ACC112 (cell line): ENCODE measurements at regions not wholly inside any gene's neighbourhood (a gene's known extent, or its start where the extent isn't known, plus 50 kb on each side); places are given as distances from the start of the nearest gene placed in this dataset.

ENCODE experiments used
- H2AFZ ChIP-seq: fragments of 200-600 bp; sonication (generic); one replicate; pipeline ENCODE4 v1.6.0; 2017; ENCODE audit warnings: antibody characterized with exemption, low read length; ENCODE audit not compliant: unreplicated experiment
- H3K27ac ChIP-seq: fragments of 200-600 bp; sonication (generic); 2 replicates; pipeline ENCODE4 v1.5.1; 2014; ENCODE audit warnings: low read depth, mild to moderate bottlenecking, antibody characterized with exemption, low read length, moderate library complexity
- H3K27me3 ChIP-seq: fragments of 200-600 bp; sonication (generic); 2 replicates; pipeline ENCODE4 v1.6.1; 2014; ENCODE audit warnings: mild to moderate bottlenecking, antibody characterized with exemption, low read length, moderate library complexity, mixed read lengths; ENCODE audit not compliant: insufficient read depth
- H3K36me3 ChIP-seq: fragments of 200-600 bp; sonication (generic); 2 replicates; pipeline ENCODE4 v1.6.1; 2016; ENCODE audit warnings: mild to moderate bottlenecking, antibody characterized with exemption, low read length, moderate library complexity, mixed read lengths; ENCODE audit not compliant: insufficient read depth
- H3K4me1 ChIP-seq: fragments of 200-600 bp; sonication (generic); one replicate; pipeline ENCODE4 v1.6.1; 2016; ENCODE audit warnings: low read length, mixed read lengths; ENCODE audit not compliant: insufficient read depth, unreplicated experiment, control insufficient read depth
- H3K4me3 ChIP-seq: fragments of 200-600 bp; sonication (generic); 2 replicates; pipeline ENCODE4 v1.5.1; 2014; ENCODE audit warnings: mild to moderate bottlenecking, low read depth, low read length
- H3K79me2 ChIP-seq: fragments of 200-600 bp; sonication (generic); one replicate; pipeline ENCODE4 v1.6.0; 2016; ENCODE audit warnings: low read length; ENCODE audit not compliant: control insufficient read depth, unreplicated experiment, insufficient read depth

GRCh38 chr4:162347156-162347841 lies 183.5 kb upstream of the FSTL5 start:
- H3K36me3 ChIP-seq = no peaks in the 10 kb centered on the region
- no peaks in the 10 kb centered on the region for H3K27me3 ChIP-seq
- no peaks in the 10 kb centered on the region for H3K4me1 ChIP-seq
- no peaks in the 10 kb centered on the region for H3K79me2 ChIP-seq
- no peak overlapping the region for H3K4me3 ChIP-seq
- H3K27ac ChIP-seq = no peak overlapping the region
- no peak overlapping the region for H2AFZ ChIP-seq

GRCh38 chr4:162343967-162344366 lies 180.2 kb upstream of the FSTL5 start:
- H2AFZ ChIP-seq = no peak overlapping the region
- H3K4me1 ChIP-seq = no peaks in the 10 kb centered on the region
- no peaks in the 10 kb centered on the region for H3K79me2 ChIP-seq
- no peaks in the 10 kb centered on the region for H3K27me3 ChIP-seq
- H3K36me3 ChIP-seq = no peaks in the 10 kb centered on the region
- no peak overlapping the region for H3K27ac ChIP-seq
- no peak overlapping the region for H3K4me3 ChIP-seq

GRCh38 chr4:162341533-162341932 lies 177.7 kb upstream of the FSTL5 start:
- no peak overlapping the region for H3K27ac ChIP-seq
- no peaks in the 10 kb centered on the region for H3K79me2 ChIP-seq
- no peaks in the 10 kb centered on the region for H3K4me1 ChIP-seq
- no peaks in the 10 kb centered on the region for H3K27me3 ChIP-seq
- H3K36me3 ChIP-seq = no peaks in the 10 kb centered on the region
- H2AFZ ChIP-seq = no peak overlapping the region
- no peak overlapping the region for H3K4me3 ChIP-seq

- Histone ChIP-seq H3K4me1 (no peaks in the 10 kb centered on the region), H3K36me3 (no peaks in the 10 kb centered on the region), H3K27me3 (no peaks in the 10 kb centered on the region), H3K4me3 (no peak overlapping the region), H3K79me2 (no peaks in the 10 kb centered on the region), H2AFZ (no peak overlapping the region), H3K27ac (no peak overlapping the region)
Observed at GRCh38 chr4:162323919-162324318, 160.1 kb upstream of the FSTL5 start.

GRCh38 chr4:162322054-162322453 lies 158.3 kb upstream of the FSTL5 start:
- no peaks in the 10 kb centered on the region for H3K4me1 ChIP-seq
- no peaks in the 10 kb centered on the region for H3K36me3 ChIP-seq
- H3K27ac ChIP-seq = no peak overlapping the region
- no peak overlapping the region for H2AFZ ChIP-seq
- H3K79me2 ChIP-seq = no peaks in the 10 kb centered on the region
- no peak overlapping the region for H3K4me3 ChIP-seq
- H3K27me3 ChIP-seq = no peaks in the 10 kb centered on the region

- Histone ChIP-seq H2AFZ (no peak overlapping the region), H3K36me3 (no peaks in the 10 kb centered on the region)
Observed at GRCh38 chr4:162285753-162286152, 122.0 kb upstream of the FSTL5 start.

GRCh38 chr4:162282684-162283083 lies 118.9 kb upstream of the FSTL5 start:
- Histone ChIP-seq H3K36me3 (no peaks in the 10 kb centered on the region), H3K4me3 (no peak overlapping the region), H3K79me2 (no peaks in the 10 kb centered on the region), H2AFZ (no peak overlapping the region), H3K27me3 (no peaks in the 10 kb centered on the region), H3K4me1 (no peaks in the 10 kb centered on the region), H3K27ac (no peak overlapping the region)

More at GRCh38 chr4:162285753-162286152, 122.0 kb upstream of the FSTL5 start:
- H3K79me2 ChIP-seq = no peaks in the 10 kb centered on the region
- no peaks in the 10 kb centered on the region for H3K4me1 ChIP-seq
- no peaks in the 10 kb centered on the region for H3K27me3 ChIP-seq
- H3K27ac ChIP-seq = no peak overlapping the region
- H3K4me3 ChIP-seq = no peak overlapping the region

- H3K27me3 ChIP-seq = no peaks in the 10 kb centered on the region
- no peak overlapping the region for H2AFZ ChIP-seq
- no peaks in the 10 kb centered on the region for H3K4me1 ChIP-seq
- no peaks in the 10 kb centered on the region for H3K79me2 ChIP-seq
- H3K27ac ChIP-seq = no peak overlapping the region
- no peaks in the 10 kb centered on the region for H3K36me3 ChIP-seq
- H3K4me3 ChIP-seq = no peak overlapping the region
Observed at GRCh38 chr4:162274354-162274753, 110.6 kb upstream of the FSTL5 start.

- Histone ChIP-seq H3K36me3 (no peaks in the 10 kb centered on the region), H3K4me3 (no peak overlapping the region), H2AFZ (no peak overlapping the region), H3K27ac (no peak overlapping the region), H3K27me3 (no peaks in the 10 kb centered on the region), H3K4me1 (no peaks in the 10 kb centered on the region), H3K79me2 (no peaks in the 10 kb centered on the region)
Observed at GRCh38 chr4:162272215-162272614, 108.4 kb upstream of the FSTL5 start.

- no peak overlapping the region for H3K4me3 ChIP-seq
- no peak overlapping the region for H2AFZ ChIP-seq
- H3K27ac ChIP-seq = no peak overlapping the region
- no peaks in the 10 kb centered on the region for H3K79me2 ChIP-seq
- H3K27me3 ChIP-seq = no peaks in the 10 kb centered on the region
- H3K4me1 ChIP-seq = no peaks in the 10 kb centered on the region
- no peaks in the 10 kb centered on the region for H3K36me3 ChIP-seq
Observed at GRCh38 chr4:162268911-162269310, 105.1 kb upstream of the FSTL5 start.

GRCh38 chr4:162265802-162266201 lies 102.0 kb upstream of the FSTL5 start:
- H3K79me2 ChIP-seq = no peaks in the 10 kb centered on the region
- H3K4me3 ChIP-seq = no peak overlapping the region
- H3K36me3 ChIP-seq = no peaks in the 10 kb centered on the region
- no peak overlapping the region for H2AFZ ChIP-seq
- no peak overlapping the region for H3K27ac ChIP-seq
- H3K27me3 ChIP-seq = no peaks in the 10 kb centered on the region
- H3K4me1 ChIP-seq = no peaks in the 10 kb centered on the region
